ENCODE measurements at regions not wholly inside any gene's neighbourhood (a gene's known extent, or its start where the extent isn't known, plus 50 kb on each side); places are given as distances from the start of the nearest gene placed in this dataset.
A peak's percentile ranks its signal among the peaks of the same experiment; 100 is the strongest.

GRCh38 chr2:176585791-176586190 is 316.5 kb downstream of the MTX2 start:
- no peaks in the 10 kb centered on the region for H3K4me1 ChIP-seq
- H3K27me3 ChIP-seq: peaks cover 0 to 5% (median 0%) of the 10 kb centered on the region in 3 donors
- no peak for TF ChIP-seq CTCF (IDR thresholded peaks at IDR 0.05)
- no peak for TF ChIP-seq EP300 (IDR thresholded peaks at IDR 0.05)
- no peak for TF ChIP-seq POLR2AphosphoS5 (IDR thresholded peaks at IDR 0.05)
- TF ChIP-seq POLR2A (IDR thresholded peaks at IDR 0.05): no peak
- no peak overlapping the region for H3K27ac ChIP-seq
- H3K36me3 ChIP-seq: no peaks in the 10 kb centered on the region
- H3K4me3 ChIP-seq: no peak overlapping the region
- H3K9me3 ChIP-seq: no peaks in the 10 kb centered on the region
- WGBS, 5 donors: 45 to 62% (median 59%) methylated on average over 2 of the region's 2 CpGs
- intact Hi-C loops (cut with DNase I; ENCODE audit: low total_unique reads): no loop called here
- DNase-seq: no peak

DNA sequence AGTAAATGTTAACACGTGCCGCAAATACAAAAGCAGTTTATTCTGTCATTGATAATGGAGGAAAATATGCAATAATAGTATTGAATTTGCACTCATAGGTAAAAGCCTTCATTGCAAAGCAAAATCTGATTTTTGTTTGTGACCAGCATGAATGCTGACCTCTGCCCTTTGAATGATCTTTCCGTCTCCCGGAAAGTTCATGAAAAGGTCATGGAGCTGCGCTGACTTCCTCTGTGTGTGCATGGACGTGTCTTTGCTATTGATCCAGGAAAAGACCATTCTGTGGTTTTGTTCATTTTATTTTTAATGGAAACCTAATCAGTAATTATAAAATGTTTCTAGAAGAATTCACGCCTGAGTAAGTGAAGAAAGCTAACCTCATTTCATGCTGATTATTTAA is 320.0 kb downstream of the MTX2 start:
- Histone ChIP-seq H3K4me1 (no peaks in the 10 kb centered on the region), H3K27me3 (peaks cover 0 to 5% (median 0%) of the 10 kb centered on the region in 3 donors), H3K36me3 (no peaks in the 10 kb centered on the region), H3K9me3 (no peaks in the 10 kb centered on the region), H3K27ac (no peak overlapping the region), H3K4me3 (no peak overlapping the region)
- TF ChIP-seq CTCF (IDR thresholded peaks at IDR 0.05): no peak
- no peak for TF ChIP-seq POLR2A (IDR thresholded peaks at IDR 0.05)
- no peak for TF ChIP-seq POLR2AphosphoS5 (IDR thresholded peaks at IDR 0.05)
- no peak for TF ChIP-seq EP300 (IDR thresholded peaks at IDR 0.05)
- intact Hi-C loops (cut with DNase I; ENCODE audit: low total_unique reads): no loop called here
- no peak for DNase-seq
- WGBS, 5 donors: 40 to 52% (median 51%) methylated on average over 7 of the region's 7 CpGs

- Histone ChIP-seq H3K27ac (no peak overlapping the region), H3K4me1 (no peaks in the 10 kb centered on the region), H3K4me3 (no peak overlapping the region), H3K36me3 (no peaks in the 10 kb centered on the region), H3K27me3 (peaks cover 0 to 5% (median 0%) of the 10 kb centered on the region in 3 donors), H3K9me3 (no peaks in the 10 kb centered on the region)
- intact Hi-C loops (cut with DNase I; ENCODE audit: low total_unique reads): no loop called here
- no peak for TF ChIP-seq POLR2A (IDR thresholded peaks at IDR 0.05)
- no peak for TF ChIP-seq POLR2AphosphoS5 (IDR thresholded peaks at IDR 0.05)
- TF ChIP-seq CTCF (IDR thresholded peaks at IDR 0.05): no peak
- no peak for TF ChIP-seq EP300 (IDR thresholded peaks at IDR 0.05)
- DNase-seq: peak in 1 of 2 donors; percentile 42
- WGBS, 5 donors: 48 to 58% (median 51%) methylated on average over 11 of the region's 11 CpGs
Observed at GRCh38 chr2:176589825-176590440, 320.7 kb downstream of the MTX2 start.

DNA sequence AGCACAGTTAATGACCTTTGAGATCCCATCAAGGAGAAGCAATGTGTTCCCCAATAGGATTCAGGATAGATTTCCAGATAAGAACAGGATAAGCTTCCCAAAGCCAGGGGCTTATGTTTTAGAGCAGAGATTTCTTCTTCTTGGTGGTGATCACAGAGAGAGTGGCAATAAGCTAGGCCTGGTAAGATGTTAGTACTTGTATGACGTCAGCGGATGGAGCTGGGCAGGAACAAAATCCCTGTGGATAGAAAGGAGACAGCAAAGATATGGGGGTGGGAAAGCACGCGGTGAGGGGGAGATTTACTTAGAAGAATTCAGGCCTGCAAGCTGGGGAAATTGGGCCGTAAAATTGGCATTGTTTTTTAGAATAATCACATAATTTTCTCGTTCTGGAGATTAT is 323.0 kb downstream of the MTX2 start:
- Histone ChIP-seq H3K27ac (no peak overlapping the region), H3K27me3 (peaks cover 0 to 2% (median 0%) of the 10 kb centered on the region in 3 donors), H3K36me3 (no peaks in the 10 kb centered on the region), H3K4me1 (peaks cover 0 to 10% (median 5%) of the 10 kb centered on the region in 4 donors), H3K4me3 (no peak overlapping the region), H3K9me3 (no peaks in the 10 kb centered on the region)
- DNase-seq: no peak
- intact Hi-C loops (cut with DNase I; ENCODE audit: low total_unique reads): no loop called here
- WGBS, 5 donors: 84 to 91% (median 89%) methylated on average over 6 of the region's 6 CpGs
- TF ChIP-seq POLR2AphosphoS5 (IDR thresholded peaks at IDR 0.05) (no peak), CTCF (IDR thresholded peaks at IDR 0.05) (no peak), EP300 (IDR thresholded peaks at IDR 0.05) (no peak), POLR2A (IDR thresholded peaks at IDR 0.05) (no peak)

Data from stomach (tissue), 8 donors.